ENCODE measurements at regions not wholly inside any gene's neighbourhood (a gene's known extent, or its start where the extent isn't known, plus 50 kb on each side); places are given as distances from the start of the nearest gene placed in this dataset.

GRCh38 chr7:88449410-88449809 lies 142.7 kb upstream of the STEAP4 start:
- TF ChIP-seq, protein P1, sequence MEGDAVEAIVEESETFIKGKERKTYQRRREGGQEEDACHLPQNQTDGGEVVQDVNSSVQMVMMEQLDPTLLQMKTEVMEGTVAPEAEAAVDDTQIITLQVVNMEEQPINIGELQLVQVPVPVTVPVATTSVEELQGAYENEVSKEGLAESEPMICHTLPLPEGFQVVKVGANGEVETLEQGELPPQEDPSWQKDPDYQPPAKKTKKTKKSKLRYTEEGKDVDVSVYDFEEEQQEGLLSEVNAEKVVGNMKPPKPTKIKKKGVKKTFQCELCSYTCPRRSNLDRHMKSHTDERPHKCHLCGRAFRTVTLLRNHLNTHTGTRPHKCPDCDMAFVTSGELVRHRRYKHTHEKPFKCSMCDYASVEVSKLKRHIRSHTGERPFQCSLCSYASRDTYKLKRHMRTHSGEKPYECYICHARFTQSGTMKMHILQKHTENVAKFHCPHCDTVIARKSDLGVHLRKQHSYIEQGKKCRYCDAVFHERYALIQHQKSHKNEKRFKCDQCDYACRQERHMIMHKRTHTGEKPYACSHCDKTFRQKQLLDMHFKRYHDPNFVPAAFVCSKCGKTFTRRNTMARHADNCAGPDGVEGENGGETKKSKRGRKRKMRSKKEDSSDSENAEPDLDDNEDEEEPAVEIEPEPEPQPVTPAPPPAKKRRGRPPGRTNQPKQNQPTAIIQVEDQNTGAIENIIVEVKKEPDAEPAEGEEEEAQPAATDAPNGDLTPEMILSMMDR (optimal IDR thresholded peaks at IDR 0.05 in 1 of 3, IDR thresholded peaks at IDR 0.05 in 1 of 3, conservative IDR thresholded peaks at IDR 0.05 in 1 of 3; ENCODE audit: extremely low read depth in 1 of 3, insufficient read depth in 2 of 3, low read length in 3 of 3): no peak
- no peak for TF ChIP-seq EZH2 (IDR thresholded peaks at IDR 0.05; ENCODE audit: low read length)
